ENCODE measurements at regions not wholly inside any gene's neighbourhood (a gene's known extent, or its start where the extent isn't known, plus 50 kb on each side); places are given as distances from the start of the nearest gene placed in this dataset.

- H3K27ac ChIP-seq (ENCODE audit: low read length) = no peak overlapping the region
- no peaks in the 10 kb centered on the region for H3K9me3 ChIP-seq (ENCODE audit: control insufficient read depth, low read depth, low read length)
- H3K27me3 ChIP-seq (ENCODE audit: control insufficient read depth, insufficient read depth, low read length) = no peaks in the 10 kb centered on the region
- no peak overlapping the region for H3K9ac ChIP-seq (ENCODE audit: low read length)
- no peak overlapping the region for H3K4me3 ChIP-seq (ENCODE audit: low read length)
- no peaks in the 10 kb centered on the region for H3K36me3 ChIP-seq (ENCODE audit: control insufficient read depth, low read depth, low read length)
- peaks cover 21% of the 10 kb centered on the region for H3K4me1 ChIP-seq (ENCODE audit: control insufficient read depth, low read depth, low read length)
Observed at GRCh38 chr9:80282766-80283165, 711.0 kb downstream of the TLE4 start.

GRCh38 chr9:80259079-80259478 is 687.3 kb downstream of the TLE4 start:
- no peak overlapping the region for H3K4me3 ChIP-seq (ENCODE audit: low read length)
- H3K9me3 ChIP-seq (ENCODE audit: control insufficient read depth, low read depth, low read length) = peaks cover 11% of the 10 kb centered on the region
- H3K27ac ChIP-seq (ENCODE audit: low read length) = no peak overlapping the region
- H3K4me1 ChIP-seq (ENCODE audit: control insufficient read depth, low read depth, low read length) = no peaks in the 10 kb centered on the region
- no peaks in the 10 kb centered on the region for H3K36me3 ChIP-seq (ENCODE audit: control insufficient read depth, low read depth, low read length)
- H3K27me3 ChIP-seq (ENCODE audit: control insufficient read depth, insufficient read depth, low read length) = no peaks in the 10 kb centered on the region
- no peak overlapping the region for H3K9ac ChIP-seq (ENCODE audit: low read length)

DNA sequence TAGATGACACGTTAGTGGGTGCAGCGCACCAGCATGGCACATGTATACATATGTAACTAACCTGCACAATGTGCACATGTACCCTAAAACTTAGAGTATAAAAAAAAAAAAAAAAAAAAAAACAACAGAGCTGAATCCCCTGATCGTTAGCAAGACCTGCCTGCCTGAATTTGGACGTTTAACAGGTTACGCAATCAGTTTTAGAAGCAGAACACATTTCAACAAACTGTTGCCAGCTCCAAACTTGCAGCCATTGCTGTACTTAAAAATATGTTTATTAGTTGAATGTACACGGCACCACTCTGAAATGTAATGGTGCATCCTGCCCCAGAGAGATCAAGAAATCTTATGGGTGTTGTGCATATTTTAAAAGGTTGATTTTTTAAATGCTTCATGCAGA is 680.0 kb downstream of the TLE4 start:
- Histone ChIP-seq H3K27ac (ENCODE audit: low read length) (no peak overlapping the region), H3K9ac (ENCODE audit: low read length) (no peak overlapping the region), H3K4me1 (ENCODE audit: control insufficient read depth, low read depth, low read length) (no peaks in the 10 kb centered on the region), H3K4me3 (ENCODE audit: low read length) (no peak overlapping the region), H3K36me3 (ENCODE audit: control insufficient read depth, low read depth, low read length) (no peaks in the 10 kb centered on the region), H3K27me3 (ENCODE audit: control insufficient read depth, insufficient read depth, low read length) (no peaks in the 10 kb centered on the region), H3K9me3 (ENCODE audit: control insufficient read depth, low read depth, low read length) (no peaks in the 10 kb centered on the region)

- H3K27me3 ChIP-seq (ENCODE audit: control insufficient read depth, insufficient read depth, low read length) = no peaks in the 10 kb centered on the region
- H3K4me3 ChIP-seq (ENCODE audit: low read length) = no peak overlapping the region
- no peak overlapping the region for H3K27ac ChIP-seq (ENCODE audit: low read length)
- no peaks in the 10 kb centered on the region for H3K4me1 ChIP-seq (ENCODE audit: control insufficient read depth, low read depth, low read length)
- H3K9ac ChIP-seq (ENCODE audit: low read length) = no peak overlapping the region
- H3K9me3 ChIP-seq (ENCODE audit: control insufficient read depth, low read depth, low read length) = no peaks in the 10 kb centered on the region
- H3K36me3 ChIP-seq (ENCODE audit: control insufficient read depth, low read depth, low read length) = no peaks in the 10 kb centered on the region
Observed at GRCh38 chr9:80242022-80242421, 670.3 kb downstream of the TLE4 start.

DNA sequence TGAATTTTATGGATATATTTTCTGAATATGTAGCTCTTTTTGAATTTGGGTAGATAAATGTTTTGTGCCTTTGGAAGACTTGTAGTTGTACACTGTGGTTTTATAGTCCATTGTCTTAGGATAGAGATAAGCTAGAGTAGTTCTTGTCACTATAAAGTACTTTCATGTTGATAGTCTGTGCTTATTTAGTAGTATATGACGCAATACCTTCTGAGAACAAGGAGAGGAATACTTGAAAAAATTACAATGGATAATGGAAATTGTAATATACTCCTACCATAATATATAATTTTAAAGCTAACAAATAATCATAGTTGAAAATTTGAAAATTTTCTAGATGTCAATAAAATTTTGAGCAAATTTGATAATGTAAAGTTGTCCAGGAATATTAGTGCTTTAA is 664.0 kb downstream of the TLE4 start:
- no peaks in the 10 kb centered on the region for H3K27me3 ChIP-seq (ENCODE audit: control insufficient read depth, insufficient read depth, low read length)
- H3K4me3 ChIP-seq (ENCODE audit: low read length) = no peak overlapping the region
- no peaks in the 10 kb centered on the region for H3K4me1 ChIP-seq (ENCODE audit: control insufficient read depth, low read depth, low read length)
- H3K9me3 ChIP-seq (ENCODE audit: control insufficient read depth, low read depth, low read length) = no peaks in the 10 kb centered on the region
- H3K36me3 ChIP-seq (ENCODE audit: control insufficient read depth, low read depth, low read length) = no peaks in the 10 kb centered on the region
- no peak overlapping the region for H3K27ac ChIP-seq (ENCODE audit: low read length)
- no peak overlapping the region for H3K9ac ChIP-seq (ENCODE audit: low read length)

DNA sequence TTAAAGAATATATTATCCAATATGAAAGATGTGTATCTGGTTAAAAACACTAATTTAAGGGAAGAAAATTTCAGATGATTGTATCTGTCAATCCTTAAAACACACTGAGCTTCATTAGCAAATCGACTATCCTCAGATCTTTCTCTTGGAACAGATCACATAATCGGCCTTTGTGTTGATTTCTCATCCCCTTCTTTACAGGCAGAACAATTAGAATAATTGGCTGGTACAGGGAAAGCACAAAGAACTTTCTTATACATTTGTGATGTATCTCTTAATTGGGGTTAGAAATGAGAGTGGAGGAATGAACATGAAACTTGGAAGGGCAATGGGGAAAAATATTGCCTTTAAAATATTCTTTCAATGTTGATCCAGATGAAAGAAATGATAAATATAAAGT is 662.1 kb downstream of the TLE4 start:
- Histone ChIP-seq H3K4me1 (ENCODE audit: control insufficient read depth, low read depth, low read length) (no peaks in the 10 kb centered on the region), H3K9me3 (ENCODE audit: control insufficient read depth, low read depth, low read length) (no peaks in the 10 kb centered on the region), H3K4me3 (ENCODE audit: low read length) (no peak overlapping the region), H3K36me3 (ENCODE audit: control insufficient read depth, low read depth, low read length) (no peaks in the 10 kb centered on the region), H3K27me3 (ENCODE audit: control insufficient read depth, insufficient read depth, low read length) (no peaks in the 10 kb centered on the region), H3K27ac (ENCODE audit: low read length) (no peak overlapping the region), H3K9ac (ENCODE audit: low read length) (no peak overlapping the region)

- no peak overlapping the region for H3K4me3 ChIP-seq (ENCODE audit: low read length)
- H3K4me1 ChIP-seq (ENCODE audit: control insufficient read depth, low read depth, low read length) = no peaks in the 10 kb centered on the region
- H3K9ac ChIP-seq (ENCODE audit: low read length) = no peak overlapping the region
- no peaks in the 10 kb centered on the region for H3K36me3 ChIP-seq (ENCODE audit: control insufficient read depth, low read depth, low read length)
- no peak overlapping the region for H3K27ac ChIP-seq (ENCODE audit: low read length)
- H3K27me3 ChIP-seq (ENCODE audit: control insufficient read depth, insufficient read depth, low read length) = no peaks in the 10 kb centered on the region
- H3K9me3 ChIP-seq (ENCODE audit: control insufficient read depth, low read depth, low read length) = no peaks in the 10 kb centered on the region
Observed at GRCh38 chr9:80233102-80233843, 661.5 kb downstream of the TLE4 start.

- H3K27ac ChIP-seq (ENCODE audit: low read length) = no peak overlapping the region
- no peaks in the 10 kb centered on the region for H3K36me3 ChIP-seq (ENCODE audit: control insufficient read depth, low read depth, low read length)
- no peaks in the 10 kb centered on the region for H3K4me1 ChIP-seq (ENCODE audit: control insufficient read depth, low read depth, low read length)
- H3K27me3 ChIP-seq (ENCODE audit: control insufficient read depth, insufficient read depth, low read length) = no peaks in the 10 kb centered on the region
- H3K4me3 ChIP-seq (ENCODE audit: low read length) = no peak overlapping the region
- H3K9me3 ChIP-seq (ENCODE audit: control insufficient read depth, low read depth, low read length) = no peaks in the 10 kb centered on the region
- H3K9ac ChIP-seq (ENCODE audit: low read length) = no peak overlapping the region
Observed at GRCh38 chr9:80231318-80232236, 659.8 kb downstream of the TLE4 start.

DNA sequence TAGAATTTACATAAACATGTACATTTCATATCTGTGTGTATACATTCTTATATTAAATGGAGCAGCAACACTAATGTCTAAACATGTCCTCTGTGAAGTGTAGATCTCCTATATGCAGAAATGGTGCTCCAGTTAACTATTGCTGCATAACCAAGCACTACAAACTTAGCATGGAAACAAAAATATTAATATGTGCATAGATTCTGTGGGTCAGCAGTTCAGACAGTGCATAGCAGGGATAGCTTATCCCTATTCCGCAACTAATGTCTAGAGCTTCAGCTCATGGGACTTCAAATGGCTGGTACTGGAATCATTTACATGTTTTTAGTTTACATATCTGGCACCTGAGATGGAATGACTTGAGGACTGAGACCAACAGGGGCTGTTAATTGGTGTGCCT is 652.1 kb downstream of the TLE4 start:
- Histone ChIP-seq H3K9me3 (ENCODE audit: control insufficient read depth, low read depth, low read length) (no peaks in the 10 kb centered on the region), H3K36me3 (ENCODE audit: control insufficient read depth, low read depth, low read length) (no peaks in the 10 kb centered on the region), H3K9ac (ENCODE audit: low read length) (no peak overlapping the region), H3K27me3 (ENCODE audit: control insufficient read depth, insufficient read depth, low read length) (no peaks in the 10 kb centered on the region), H3K4me1 (ENCODE audit: control insufficient read depth, low read depth, low read length) (no peaks in the 10 kb centered on the region), H3K27ac (ENCODE audit: low read length) (no peak overlapping the region), H3K4me3 (ENCODE audit: low read length) (no peak overlapping the region)

- Histone ChIP-seq H3K9ac (ENCODE audit: low read length) (no peak overlapping the region), H3K27ac (ENCODE audit: low read length) (no peak overlapping the region), H3K27me3 (ENCODE audit: control insufficient read depth, insufficient read depth, low read length) (no peaks in the 10 kb centered on the region), H3K4me1 (ENCODE audit: control insufficient read depth, low read depth, low read length) (no peaks in the 10 kb centered on the region), H3K4me3 (ENCODE audit: low read length) (no peak overlapping the region), H3K9me3 (ENCODE audit: control insufficient read depth, low read depth, low read length) (no peaks in the 10 kb centered on the region), H3K36me3 (ENCODE audit: control insufficient read depth, low read depth, low read length) (no peaks in the 10 kb centered on the region)
Observed at GRCh38 chr9:80222466-80223169, 650.9 kb downstream of the TLE4 start.

DNA sequence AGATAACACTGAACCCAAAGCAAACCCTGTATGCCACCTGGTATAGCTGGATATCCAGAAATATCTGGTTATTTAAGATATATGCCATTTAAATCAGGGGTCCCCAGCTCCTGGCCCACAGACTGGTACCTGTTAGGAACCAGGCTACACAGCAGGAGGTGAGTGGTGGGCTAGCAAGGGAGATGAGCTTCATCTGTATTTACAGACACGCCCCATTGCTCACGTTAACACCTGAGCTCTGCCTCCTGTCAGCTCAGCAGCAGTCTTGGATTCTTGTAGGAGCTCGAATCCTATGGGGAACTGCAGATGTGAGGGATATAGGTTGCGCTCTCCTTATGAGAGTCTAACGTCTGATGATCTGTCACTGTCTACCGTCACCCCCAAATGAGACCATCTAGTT is 646.6 kb downstream of the TLE4 start:
- no peak overlapping the region for H3K27ac ChIP-seq (ENCODE audit: low read length)
- no peaks in the 10 kb centered on the region for H3K4me1 ChIP-seq (ENCODE audit: control insufficient read depth, low read depth, low read length)
- no peak overlapping the region for H3K9ac ChIP-seq (ENCODE audit: low read length)
- no peaks in the 10 kb centered on the region for H3K27me3 ChIP-seq (ENCODE audit: control insufficient read depth, insufficient read depth, low read length)
- no peaks in the 10 kb centered on the region for H3K9me3 ChIP-seq (ENCODE audit: control insufficient read depth, low read depth, low read length)
- H3K36me3 ChIP-seq (ENCODE audit: control insufficient read depth, low read depth, low read length) = no peaks in the 10 kb centered on the region
- no peak overlapping the region for H3K4me3 ChIP-seq (ENCODE audit: low read length)

All from iPS-18a (cell line).